ENCODE measurements at regions not wholly inside any gene's neighbourhood (a gene's known extent, or its start where the extent isn't known, plus 50 kb on each side); places are given as distances from the start of the nearest gene placed in this dataset.

- no peak overlapping the region for H3K4me2 ChIP-seq (ENCODE audit: insufficient read depth, low read length)
- no peaks in the 10 kb centered on the region for H3K79me2 ChIP-seq (ENCODE audit: insufficient read depth, low read length)
- no peak overlapping the region for H3K4me3 ChIP-seq (ENCODE audit: low read depth in 1 of 2, low read length in 2 of 2)
- no peak overlapping the region for H3K27ac ChIP-seq (ENCODE audit: low read length)
- H4K20me1 ChIP-seq (ENCODE audit: insufficient read depth, low read length), result no peaks in the 10 kb centered on the region
- H3K27me3 ChIP-seq (ENCODE audit: insufficient read depth, low read length, poor library complexity), result peaks cover 4% of the 10 kb centered on the region
- H3K36me3 ChIP-seq (ENCODE audit: insufficient read depth, low read length), result no peaks in the 10 kb centered on the region
- no peaks in the 10 kb centered on the region for H3K4me1 ChIP-seq (ENCODE audit: insufficient read depth, low read length)
- H3K9me3 ChIP-seq (ENCODE audit: insufficient read depth, low read length, severe bottlenecking), result no peaks in the 10 kb centered on the region
- ATAC-seq (ENCODE audit: insufficient read depth, low read depth) (no peak), DNase-seq (no peak)
- no peak overlapping the region for H3K9ac ChIP-seq (ENCODE audit: low read depth, low read length)
- no peak overlapping the region for H2AFZ ChIP-seq (ENCODE audit: low read depth, low read length)
- no peak for TF ChIP-seq CTCF (IDR thresholded peaks at IDR 0.05; ENCODE audit: borderline replicate concordance, extremely low read depth, low read length, poor library complexity, severe bottlenecking)
- TF ChIP-seq EZH2 (IDR thresholded peaks at IDR 0.05; ENCODE audit: borderline replicate concordance, low read depth, low read length, severe bottlenecking), result no peak
Measured at GRCh38 chr19:29420482-29421195, 105.2 kb upstream of the VSTM2B start.

GRCh38 chr19:29421196-29421545 lies 104.6 kb upstream of the VSTM2B start:
- no peaks in the 10 kb centered on the region for H3K79me2 ChIP-seq (ENCODE audit: insufficient read depth, low read length)
- H3K9me3 ChIP-seq (ENCODE audit: insufficient read depth, low read length, severe bottlenecking), result no peaks in the 10 kb centered on the region
- no peak for DNase-seq
- no peak overlapping the region for H2AFZ ChIP-seq (ENCODE audit: low read depth, low read length)
- H3K36me3 ChIP-seq (ENCODE audit: insufficient read depth, low read length), result no peaks in the 10 kb centered on the region
- H4K20me1 ChIP-seq (ENCODE audit: insufficient read depth, low read length), result no peaks in the 10 kb centered on the region
- no peak overlapping the region for H3K9ac ChIP-seq (ENCODE audit: low read depth, low read length)
- H3K27ac ChIP-seq (ENCODE audit: low read length), result no peak overlapping the region
- H3K4me1 ChIP-seq (ENCODE audit: insufficient read depth, low read length), result no peaks in the 10 kb centered on the region
- H3K4me3 ChIP-seq (ENCODE audit: low read depth in 1 of 2, low read length in 2 of 2), result no peak overlapping the region
- no peak for ATAC-seq (ENCODE audit: insufficient read depth, low read depth)
- no peak overlapping the region for H3K4me2 ChIP-seq (ENCODE audit: insufficient read depth, low read length)
- H3K27me3 ChIP-seq (ENCODE audit: insufficient read depth, low read length, poor library complexity), result peaks cover 4% of the 10 kb centered on the region
- TF ChIP-seq EZH2 (IDR thresholded peaks at IDR 0.05; ENCODE audit: borderline replicate concordance, low read depth, low read length, severe bottlenecking), result no peak
- TF ChIP-seq CTCF (IDR thresholded peaks at IDR 0.05; ENCODE audit: borderline replicate concordance, extremely low read depth, low read length, poor library complexity, severe bottlenecking), result no peak

- H3K9ac ChIP-seq (ENCODE audit: low read depth, low read length), result no peak overlapping the region
- H2AFZ ChIP-seq (ENCODE audit: low read depth, low read length), result no peak overlapping the region
- H3K36me3 ChIP-seq (ENCODE audit: insufficient read depth, low read length), result no peaks in the 10 kb centered on the region
- ATAC-seq (ENCODE audit: insufficient read depth, low read depth) (no peak), DNase-seq (no peak)
- H4K20me1 ChIP-seq (ENCODE audit: insufficient read depth, low read length), result no peaks in the 10 kb centered on the region
- no peak for TF ChIP-seq CTCF (IDR thresholded peaks at IDR 0.05; ENCODE audit: borderline replicate concordance, extremely low read depth, low read length, poor library complexity, severe bottlenecking)
- H3K4me3 ChIP-seq (ENCODE audit: low read depth in 1 of 2, low read length in 2 of 2), result no peak overlapping the region
- H3K4me2 ChIP-seq (ENCODE audit: insufficient read depth, low read length), result no peak overlapping the region
- H3K9me3 ChIP-seq (ENCODE audit: insufficient read depth, low read length, severe bottlenecking), result no peaks in the 10 kb centered on the region
- H3K79me2 ChIP-seq (ENCODE audit: insufficient read depth, low read length), result no peaks in the 10 kb centered on the region
- H3K4me1 ChIP-seq (ENCODE audit: insufficient read depth, low read length), result no peaks in the 10 kb centered on the region
- H3K27ac ChIP-seq (ENCODE audit: low read length), result no peak overlapping the region
- peaks cover 4% of the 10 kb centered on the region for H3K27me3 ChIP-seq (ENCODE audit: insufficient read depth, low read length, poor library complexity)
Measured at GRCh38 chr19:29422047-29422446, 103.7 kb upstream of the VSTM2B start.

Data from DND-41 (cell line).